Neural crest cell (in vitro differentiated cells): ENCODE measurements at regions not wholly inside any gene's neighbourhood (a gene's known extent, or its start where the extent isn't known, plus 50 kb on each side); places are given as distances from the start of the nearest gene placed in this dataset.

ENCODE experiments used
- DNase-seq: peaks from one replicate; pipeline ENCODE4 v3.0.0; 2021; ENCODE audit warnings: low read depth, mixed read lengths, low spot score
- H3K27ac Mint-ChIP-seq: one replicate; pipeline ENCODE4 v1.8.0; 2021; ENCODE audit warnings: mild to moderate bottlenecking, mixed read lengths; ENCODE audit not compliant: unreplicated experiment
- H3K27me3 Mint-ChIP-seq: 2 replicates; pipeline ENCODE4 v1.8.0; 2021; ENCODE audit warnings: low read depth, mild to moderate bottlenecking, mixed read lengths
- H3K36me3 Mint-ChIP-seq: 2 replicates; pipeline ENCODE4 v1.8.0; 2021; ENCODE audit warnings: low read depth, mild to moderate bottlenecking, mixed read lengths
- H3K4me1 Mint-ChIP-seq: 2 replicates; pipeline ENCODE4 v1.8.0; 2021; ENCODE audit warnings: mixed read lengths
- H3K4me3 Mint-ChIP-seq: one replicate; pipeline ENCODE4 v1.8.0; 2021; ENCODE audit warnings: mild to moderate bottlenecking, mixed read lengths
- H3K9me3 Mint-ChIP-seq: 2 replicates; pipeline ENCODE4 v1.8.0; 2021; ENCODE audit warnings: mixed read lengths
- TF ChIP-seq, protein P1 (sequence below): fragments of 200-600 bp; sonication (generic); conservative IDR thresholded peaks from 2 replicates; pipeline ENCODE4 v1.5.0; 2021; ENCODE audit warnings: antibody characterized with exemption, mild to moderate bottlenecking

DNA sequence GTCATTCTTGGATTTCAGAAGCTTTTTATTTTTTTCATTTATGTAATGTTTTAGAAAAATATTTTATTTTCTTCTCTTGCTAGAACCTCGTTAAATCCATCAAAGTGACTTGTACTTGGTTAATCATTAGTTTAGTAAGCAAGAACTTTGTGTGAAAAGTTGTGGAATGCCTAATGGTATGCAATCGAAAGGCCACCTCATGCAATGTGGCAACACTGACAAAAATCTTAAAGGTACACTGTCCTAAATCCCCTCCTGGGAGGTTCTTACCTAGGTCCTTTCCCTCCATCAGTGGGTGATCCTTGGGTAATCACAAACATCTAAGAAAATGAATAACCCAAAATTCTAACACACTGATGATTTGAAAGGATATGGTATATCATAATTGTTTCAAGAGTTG, 304.2 kb downstream of the DNAH5 start:
- peaks cover 2% of the 10 kb centered on the region for H3K9me3 Mint-ChIP-seq
- DNase-seq = no peak
- peaks cover 6% of the 10 kb centered on the region for H3K27me3 Mint-ChIP-seq
- no peaks in the 10 kb centered on the region for H3K36me3 Mint-ChIP-seq
- TF ChIP-seq, protein P1, sequence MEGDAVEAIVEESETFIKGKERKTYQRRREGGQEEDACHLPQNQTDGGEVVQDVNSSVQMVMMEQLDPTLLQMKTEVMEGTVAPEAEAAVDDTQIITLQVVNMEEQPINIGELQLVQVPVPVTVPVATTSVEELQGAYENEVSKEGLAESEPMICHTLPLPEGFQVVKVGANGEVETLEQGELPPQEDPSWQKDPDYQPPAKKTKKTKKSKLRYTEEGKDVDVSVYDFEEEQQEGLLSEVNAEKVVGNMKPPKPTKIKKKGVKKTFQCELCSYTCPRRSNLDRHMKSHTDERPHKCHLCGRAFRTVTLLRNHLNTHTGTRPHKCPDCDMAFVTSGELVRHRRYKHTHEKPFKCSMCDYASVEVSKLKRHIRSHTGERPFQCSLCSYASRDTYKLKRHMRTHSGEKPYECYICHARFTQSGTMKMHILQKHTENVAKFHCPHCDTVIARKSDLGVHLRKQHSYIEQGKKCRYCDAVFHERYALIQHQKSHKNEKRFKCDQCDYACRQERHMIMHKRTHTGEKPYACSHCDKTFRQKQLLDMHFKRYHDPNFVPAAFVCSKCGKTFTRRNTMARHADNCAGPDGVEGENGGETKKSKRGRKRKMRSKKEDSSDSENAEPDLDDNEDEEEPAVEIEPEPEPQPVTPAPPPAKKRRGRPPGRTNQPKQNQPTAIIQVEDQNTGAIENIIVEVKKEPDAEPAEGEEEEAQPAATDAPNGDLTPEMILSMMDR = no peak
- no peak overlapping the region for H3K4me3 Mint-ChIP-seq
- H3K4me1 Mint-ChIP-seq = no peaks in the 10 kb centered on the region
- no peak overlapping the region for H3K27ac Mint-ChIP-seq

DNA sequence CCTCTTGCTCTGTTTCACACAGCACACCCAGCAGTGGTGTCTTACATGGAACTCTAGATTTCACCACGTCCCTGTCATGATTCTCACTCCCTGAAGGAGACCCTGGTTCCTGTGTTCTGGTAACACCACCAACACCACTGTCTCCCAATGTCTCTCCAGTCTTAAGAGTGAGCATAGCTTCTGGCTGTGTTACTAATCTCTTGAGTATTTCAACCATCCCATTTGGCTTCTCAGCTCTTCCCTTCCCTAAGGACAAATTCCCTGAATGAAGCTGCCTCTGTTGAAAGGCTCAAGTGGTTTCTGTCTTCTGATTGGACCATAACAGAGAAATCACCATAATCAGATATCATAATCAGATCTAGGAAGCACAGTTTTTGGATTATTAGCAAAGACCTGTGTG, 311.8 kb downstream of the DNAH5 start:
- no peak for DNase-seq
- no peak overlapping the region for H3K4me3 Mint-ChIP-seq
- TF ChIP-seq, protein P1 = no peak
- H3K27me3 Mint-ChIP-seq = no peaks in the 10 kb centered on the region
- no peaks in the 10 kb centered on the region for H3K36me3 Mint-ChIP-seq
- no peaks in the 10 kb centered on the region for H3K4me1 Mint-ChIP-seq
- H3K9me3 Mint-ChIP-seq = no peaks in the 10 kb centered on the region
- H3K27ac Mint-ChIP-seq = no peak overlapping the region

DNA sequence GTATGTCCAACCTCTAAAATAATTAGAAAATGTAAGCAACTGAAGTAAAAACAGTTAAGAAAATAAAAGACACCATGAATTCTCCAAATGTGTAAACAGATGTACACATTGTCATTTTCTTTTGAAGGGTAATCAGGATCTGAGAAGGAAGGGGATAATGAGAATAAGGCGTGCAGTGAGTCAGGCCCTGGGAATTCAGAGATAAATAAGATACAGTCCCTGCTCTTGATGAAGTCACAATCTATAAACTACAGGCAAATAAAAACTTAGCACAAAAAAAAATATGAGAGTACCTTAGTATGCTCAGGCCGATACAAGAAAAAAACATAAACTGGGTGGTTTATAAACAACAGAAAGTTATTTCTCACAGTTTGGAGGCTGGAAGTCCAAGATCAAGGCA, 315.3 kb downstream of the DNAH5 start:
- DNase-seq = no peak
- Mint-ChIP-seq H3K36me3 (no peaks in the 10 kb centered on the region), H3K27ac (no peak overlapping the region), H3K9me3 (no peaks in the 10 kb centered on the region), H3K27me3 (no peaks in the 10 kb centered on the region), H3K4me3 (no peak overlapping the region), H3K4me1 (no peaks in the 10 kb centered on the region)
- TF ChIP-seq, protein P1 = no peak

DNA sequence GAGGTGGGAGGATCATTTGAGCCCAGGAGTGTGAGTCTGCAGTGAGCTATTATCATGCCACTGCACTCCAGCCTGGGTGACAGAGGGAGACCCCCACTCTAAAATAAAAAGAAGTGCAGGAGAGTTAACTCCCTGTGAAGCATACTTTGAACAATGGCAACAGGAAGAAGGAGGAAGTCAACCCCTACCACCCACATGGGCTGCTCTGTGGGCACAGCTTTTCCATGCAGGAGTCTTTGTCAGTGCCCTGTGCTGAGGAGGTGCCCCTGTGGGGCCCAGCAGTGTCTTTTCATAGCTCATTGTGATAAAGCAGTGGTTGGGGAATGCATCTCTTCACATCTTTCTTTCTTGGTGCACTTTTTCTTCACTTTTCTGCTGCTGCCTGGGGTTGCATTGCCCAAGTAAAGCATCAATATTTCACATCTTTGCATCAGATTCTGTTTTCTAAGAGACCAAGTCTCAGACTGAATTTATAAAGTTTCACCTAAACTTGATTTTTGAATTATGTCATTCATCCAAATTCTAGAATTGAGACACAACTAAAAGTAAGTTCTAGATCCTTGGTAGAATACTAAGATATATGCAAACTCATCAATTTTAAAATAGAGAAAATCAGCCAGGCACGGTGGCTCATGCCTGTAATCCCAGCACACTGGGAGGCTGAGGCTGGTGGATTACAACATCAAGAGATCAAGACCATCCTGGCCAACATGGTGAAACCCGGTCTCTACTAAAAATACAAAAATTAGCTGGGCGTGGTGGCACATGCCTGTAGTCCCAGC, 316.6 kb downstream of the DNAH5 start:
- Mint-ChIP-seq H3K27ac (no peak overlapping the region), H3K9me3 (no peaks in the 10 kb centered on the region), H3K36me3 (no peaks in the 10 kb centered on the region), H3K27me3 (no peaks in the 10 kb centered on the region), H3K4me3 (no peak overlapping the region), H3K4me1 (no peaks in the 10 kb centered on the region)
- no peak for DNase-seq
- TF ChIP-seq, protein P1 = no peak

DNA sequence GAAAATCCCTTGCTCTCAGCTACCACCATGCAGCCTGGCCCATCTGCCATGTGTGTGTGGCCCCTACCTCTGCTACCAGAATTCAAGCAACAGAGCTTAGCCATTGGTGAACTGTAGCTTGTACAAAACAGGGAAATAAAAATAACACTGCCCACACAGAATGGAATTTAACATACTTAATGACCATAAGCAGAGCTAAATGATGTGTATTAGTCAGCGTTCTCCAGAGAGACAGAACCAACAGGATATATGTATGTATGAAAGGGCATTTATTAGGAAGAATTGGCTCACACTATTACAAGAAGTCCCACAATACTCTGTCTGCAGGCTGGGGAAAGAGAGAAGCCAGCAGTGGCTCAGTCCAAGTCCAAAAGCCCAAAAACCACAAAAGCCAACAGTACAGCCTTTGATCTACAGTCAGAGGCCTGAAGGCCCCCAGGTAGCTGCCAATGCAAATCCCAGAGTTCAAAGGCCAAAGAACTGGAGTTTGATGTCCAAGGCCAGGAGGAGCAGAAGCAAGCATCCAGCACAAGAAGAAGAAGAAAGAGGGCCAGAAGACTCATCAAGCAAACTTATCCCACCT, 318.8 kb downstream of the DNAH5 start:
- H3K4me3 Mint-ChIP-seq = no peak overlapping the region
- H3K27ac Mint-ChIP-seq = no peak overlapping the region
- no peaks in the 10 kb centered on the region for H3K36me3 Mint-ChIP-seq
- TF ChIP-seq, protein P1 = no peak
- no peaks in the 10 kb centered on the region for H3K27me3 Mint-ChIP-seq
- DNase-seq = no peak
- no peaks in the 10 kb centered on the region for H3K9me3 Mint-ChIP-seq
- no peaks in the 10 kb centered on the region for H3K4me1 Mint-ChIP-seq
